Upper lobe of left lung (tissue), 6 donors: ENCODE measurements at regions not wholly inside any gene's neighbourhood (a gene's known extent, or its start where the extent isn't known, plus 50 kb on each side); places are given as distances from the start of the nearest gene placed in this dataset.
"Not testable (repeated sequence)": the region's sequence is repeated elsewhere in the genome, so short reads cannot be mapped to it uniquely, and the experiment has no call there.

Experiments used
- ATAC-seq, 2 donors: fragments of 200-7000 bp; cut with Tn5 transposase; one replicate each; pipeline ENCODE4 v1.9.1; 2022; ENCODE audit warnings: mild to moderate bottlenecking in 2 of 2, moderate library complexity in 2 of 2; ENCODE audit not compliant: low FRiP score in 2 of 2
- DNase-seq, 2 donors: peaks; one replicate each; pipeline ENCODE4 v3.0.0-alpha.2; 2019 to 2020
- H3K27ac ChIP-seq, 4 donors: fragments of 200-600 bp; sonication (generic); one replicate each; pipeline ENCODE4 v1.5.1; 2016 to 2019
- H3K27me3 ChIP-seq, 4 donors: fragments of 200-600 bp; sonication (generic); one replicate each; pipeline ENCODE4 v1.5.1; 2017 to 2019
- H3K36me3 ChIP-seq, 4 donors: fragments of 200-600 bp; sonication (generic); one replicate each; pipeline ENCODE4 v1.5.1; 2016 to 2019
- H3K4me1 ChIP-seq, 4 donors: fragments of 200-600 bp; sonication (generic); one replicate each; pipeline ENCODE4 v1.5.1; 2018 to 2019
- H3K4me3 ChIP-seq, 4 donors: fragments of 200-600 bp; sonication (generic); one replicate each; pipeline ENCODE4 v1.5.1; 2017 to 2019; ENCODE audit warnings: mild to moderate bottlenecking in 2 of 4, moderate library complexity in 1 of 4
- H3K9me3 ChIP-seq, 4 donors: fragments of 200-600 bp; sonication (generic); one replicate each; pipeline ENCODE4 v1.5.1; 2018 to 2019
- CTCF ChIP-seq, 6 experiments: fragments of 450-650 bp in 4 of 6; fragments of 200-600 bp in 2 of 6; sonication (generic) in 2 of 6; IDR thresholded peaks; one replicate each; pipeline ENCODE4 v1.5.1; 2016 to 2019; ENCODE audit warnings: antibody characterized with exemption in 6 of 6
- EP300 ChIP-seq, 4 donors: sonication (generic); formaldehyde crosslinking; IDR thresholded peaks; one replicate each; pipeline ENCODE4 v1.5.1; 2017; ENCODE audit warnings: antibody characterized with exemption in 4 of 4, control low read depth in 2 of 4
- POLR2A ChIP-seq, 4 donors: fragments of 450-650 bp; IDR thresholded peaks; one replicate each; pipeline ENCODE4 v1.5.1; 2016 to 2017; ENCODE audit warnings: antibody characterized with exemption in 4 of 4, mild to moderate bottlenecking in 2 of 4
- POLR2AphosphoS5 ChIP-seq, 2 donors: sonication (generic); formaldehyde crosslinking; IDR thresholded peaks; one replicate each; pipeline ENCODE4 v1.5.1; 2017; ENCODE audit warnings: antibody characterized with exemption in 2 of 2
- WGBS, 2 donors: methylation state at CpG; one replicate each; pipeline ENCODE4 v1.1.5; 2017 to 2018; 5-methylcytosine and 5-hydroxymethylcytosine counted together
- donor health status: DM: no; HTN: no; CAD: no; lungs with moderate emphysema.
- donor health status: DM: no; HTN: yes; CAD: no; lungs with severe emphysema.

GRCh38 chr12:126286203-126286602, 1221.0 kb downstream of the AACS start:
- H3K9me3 ChIP-seq, result no peaks in the 10 kb centered on the region
- no peak overlapping the region for H3K27ac ChIP-seq
- WGBS, 2 donors, result 56 to 67% methylated on average over 1 of the region's 1 CpG
- no peak overlapping the region for H3K4me3 ChIP-seq
- ATAC-seq (no peak), DNase-seq (no peak)
- H3K36me3 ChIP-seq, result no peaks in the 10 kb centered on the region
- TF ChIP-seq POLR2A (IDR thresholded peaks at IDR 0.05), result no peak
- no peak for TF ChIP-seq CTCF (IDR thresholded peaks at IDR 0.05)
- no peak for TF ChIP-seq POLR2AphosphoS5 (IDR thresholded peaks at IDR 0.05)
- TF ChIP-seq EP300 (IDR thresholded peaks at IDR 0.05), result no peak
- H3K27me3 ChIP-seq, result no peaks in the 10 kb centered on the region
- H3K4me1 ChIP-seq, result no peaks in the 10 kb centered on the region

GRCh38 chr12:126290456-126290855, 1225.2 kb downstream of the AACS start:
- Histone ChIP-seq H3K27me3 (no peaks in the 10 kb centered on the region), H3K4me1 (no peaks in the 10 kb centered on the region), H3K36me3 (no peaks in the 10 kb centered on the region), H3K9me3 (peaks cover 0 to 8% (median 4%) of the 10 kb centered on the region in 4 donors), H3K27ac (no peak overlapping the region), H3K4me3 (no peak overlapping the region)
- TF ChIP-seq POLR2A (IDR thresholded peaks at IDR 0.05) (no peak), EP300 (IDR thresholded peaks at IDR 0.05) (no peak), POLR2AphosphoS5 (IDR thresholded peaks at IDR 0.05) (no peak), CTCF (IDR thresholded peaks at IDR 0.05) (no peak)
- DNase-seq (no peak), ATAC-seq (no peak)

GRCh38 chr12:126291987-126292386, 1226.8 kb downstream of the AACS start:
- H3K4me3 ChIP-seq, ATAC-seq, H3K27ac ChIP-seq, H3K27me3 ChIP-seq, DNase-seq, H3K9me3 ChIP-seq, H3K36me3 ChIP-seq, H3K4me1 ChIP-seq: not testable (repeated sequence)
- 68 to 82% methylated on average over 3 of the region's 3 CpGs for WGBS, 2 donors

- ATAC-seq (no peak), DNase-seq (no peak)
- no peak for TF ChIP-seq EP300 (IDR thresholded peaks at IDR 0.05)
- no peak for TF ChIP-seq POLR2AphosphoS5 (IDR thresholded peaks at IDR 0.05)
- TF ChIP-seq CTCF (IDR thresholded peaks at IDR 0.05), result no peak
- no peak for TF ChIP-seq POLR2A (IDR thresholded peaks at IDR 0.05)
- Histone ChIP-seq H3K9me3 (peaks cover 0 to 8% (median 4%) of the 10 kb centered on the region in 4 donors), H3K4me3 (no peak overlapping the region), H3K36me3 (no peaks in the 10 kb centered on the region), H3K27me3 (no peaks in the 10 kb centered on the region), H3K4me1 (no peaks in the 10 kb centered on the region), H3K27ac (no peak overlapping the region)
- 69 to 78% methylated on average over 2 of the region's 2 CpGs for WGBS, 2 donors
These were observed 1230.4 kb downstream of the AACS start for GRCh38 chr12:126295652-126296051.

- H3K4me3 ChIP-seq, result no peak overlapping the region
- WGBS, 2 donors, result 73 to 74% methylated on average over 3 of the region's 3 CpGs
- no peaks in the 10 kb centered on the region for H3K4me1 ChIP-seq
- H3K36me3 ChIP-seq, result no peaks in the 10 kb centered on the region
- no peak for TF ChIP-seq EP300 (IDR thresholded peaks at IDR 0.05)
- TF ChIP-seq CTCF (IDR thresholded peaks at IDR 0.05), result no peak
- no peak for TF ChIP-seq POLR2A (IDR thresholded peaks at IDR 0.05)
- no peak for TF ChIP-seq POLR2AphosphoS5 (IDR thresholded peaks at IDR 0.05)
- no peak overlapping the region for H3K27ac ChIP-seq
- no peaks in the 10 kb centered on the region for H3K27me3 ChIP-seq
- ATAC-seq (no peak), DNase-seq (no peak)
- no peaks in the 10 kb centered on the region for H3K9me3 ChIP-seq
These were observed 1244.0 kb downstream of the AACS start for GRCh38 chr12:126309278-126309677.
